ENCODE measurements at regions not wholly inside any gene's neighbourhood (a gene's known extent, or its start where the extent isn't known, plus 50 kb on each side); places are given as distances from the start of the nearest gene placed in this dataset.

GRCh38 chr1:193322211-193322610 lies 135.8 kb upstream of the B3GALT2 start:
- Histone ChIP-seq H3K4me3 (no peak overlapping the region), H3K27ac (no peak overlapping the region), H3K27me3 (replicated peaks; ENCODE audit: insufficient read depth) (no peaks in the 10 kb centered on the region), H3K9me3 (no peaks in the 10 kb centered on the region), H3K36me3 (no peaks in the 10 kb centered on the region), H3K4me1 (ENCODE audit: control insufficient read depth in 1 of 2, low read depth in 2 of 2) (no peaks in the 10 kb centered on the region)
- ATAC-seq (ENCODE audit: insufficient number of reproducible peaks, low FRiP score, low read depth) (no peak), DNase-seq (ENCODE audit: low spot score) (no peak)
- TF ChIP-seq, protein P1, sequence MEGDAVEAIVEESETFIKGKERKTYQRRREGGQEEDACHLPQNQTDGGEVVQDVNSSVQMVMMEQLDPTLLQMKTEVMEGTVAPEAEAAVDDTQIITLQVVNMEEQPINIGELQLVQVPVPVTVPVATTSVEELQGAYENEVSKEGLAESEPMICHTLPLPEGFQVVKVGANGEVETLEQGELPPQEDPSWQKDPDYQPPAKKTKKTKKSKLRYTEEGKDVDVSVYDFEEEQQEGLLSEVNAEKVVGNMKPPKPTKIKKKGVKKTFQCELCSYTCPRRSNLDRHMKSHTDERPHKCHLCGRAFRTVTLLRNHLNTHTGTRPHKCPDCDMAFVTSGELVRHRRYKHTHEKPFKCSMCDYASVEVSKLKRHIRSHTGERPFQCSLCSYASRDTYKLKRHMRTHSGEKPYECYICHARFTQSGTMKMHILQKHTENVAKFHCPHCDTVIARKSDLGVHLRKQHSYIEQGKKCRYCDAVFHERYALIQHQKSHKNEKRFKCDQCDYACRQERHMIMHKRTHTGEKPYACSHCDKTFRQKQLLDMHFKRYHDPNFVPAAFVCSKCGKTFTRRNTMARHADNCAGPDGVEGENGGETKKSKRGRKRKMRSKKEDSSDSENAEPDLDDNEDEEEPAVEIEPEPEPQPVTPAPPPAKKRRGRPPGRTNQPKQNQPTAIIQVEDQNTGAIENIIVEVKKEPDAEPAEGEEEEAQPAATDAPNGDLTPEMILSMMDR (IDR thresholded peaks at IDR 0.05) = no peak

- H3K4me3 ChIP-seq = no peak overlapping the region
- DNase-seq (ENCODE audit: low spot score) = no peak
- no peak for ATAC-seq (ENCODE audit: insufficient number of reproducible peaks, low FRiP score, low read depth)
- TF ChIP-seq, protein P1 (IDR thresholded peaks at IDR 0.05) = no peak
- no peaks in the 10 kb centered on the region for H3K36me3 ChIP-seq
- no peak overlapping the region for H3K27ac ChIP-seq
- H3K9me3 ChIP-seq = no peaks in the 10 kb centered on the region
- no peaks in the 10 kb centered on the region for H3K27me3 ChIP-seq (replicated peaks; ENCODE audit: insufficient read depth)
- no peaks in the 10 kb centered on the region for H3K4me1 ChIP-seq (ENCODE audit: control insufficient read depth in 1 of 2, low read depth in 2 of 2)
Measured at GRCh38 chr1:193321242-193321840, 134.9 kb upstream of the B3GALT2 start.

DNA sequence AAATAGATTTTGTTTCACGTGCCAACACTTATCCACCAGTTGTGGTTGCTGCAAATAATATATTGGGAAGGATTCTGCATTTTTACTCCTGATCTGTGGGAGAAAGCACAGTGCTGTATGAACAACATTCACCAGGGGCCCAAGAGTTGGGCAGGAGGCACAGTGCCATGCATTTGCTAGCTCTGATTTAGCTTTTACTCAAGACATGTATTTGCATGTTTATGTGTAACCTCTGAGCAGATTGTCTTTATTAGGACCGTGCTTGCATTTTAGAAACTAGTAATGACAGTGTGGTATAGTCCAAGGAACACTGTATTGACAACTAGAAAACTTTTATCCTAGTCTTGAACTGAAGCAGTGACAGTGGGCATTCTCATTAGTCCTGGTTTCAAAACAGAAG lies 133.9 kb upstream of the B3GALT2 start:
- Histone ChIP-seq H3K4me1 (ENCODE audit: control insufficient read depth in 1 of 2, low read depth in 2 of 2) (no peaks in the 10 kb centered on the region), H3K9me3 (no peaks in the 10 kb centered on the region), H3K36me3 (no peaks in the 10 kb centered on the region), H3K27me3 (replicated peaks; ENCODE audit: insufficient read depth) (no peaks in the 10 kb centered on the region), H3K4me3 (no peak overlapping the region), H3K27ac (no peak overlapping the region)
- no peak for DNase-seq (ENCODE audit: low spot score)
- ATAC-seq (ENCODE audit: insufficient number of reproducible peaks, low FRiP score, low read depth) = no peak
- TF ChIP-seq, protein P1 (IDR thresholded peaks at IDR 0.05) = no peak

- no peak overlapping the region for H3K4me3 ChIP-seq
- no peak for ATAC-seq (ENCODE audit: insufficient number of reproducible peaks, low FRiP score, low read depth)
- TF ChIP-seq, protein P1 (IDR thresholded peaks at IDR 0.05) = no peak
Measured at GRCh38 chr1:193318347-193318746, 131.9 kb upstream of the B3GALT2 start.

GRCh38 chr1:193313354-193314140 lies 127.1 kb upstream of the B3GALT2 start:
- Histone ChIP-seq H3K4me3 (no peak overlapping the region), H3K27ac (no peak overlapping the region), H3K4me1 (ENCODE audit: control insufficient read depth in 1 of 2, low read depth in 2 of 2) (no peaks in the 10 kb centered on the region), H3K36me3 (no peaks in the 10 kb centered on the region), H3K27me3 (replicated peaks; ENCODE audit: insufficient read depth) (no peaks in the 10 kb centered on the region), H3K9me3 (no peaks in the 10 kb centered on the region)
- no peak for ATAC-seq (ENCODE audit: insufficient number of reproducible peaks, low FRiP score, low read depth)
- DNase-seq (ENCODE audit: low spot score) = no peak
- TF ChIP-seq, protein P1 (IDR thresholded peaks at IDR 0.05) = no peak

More at GRCh38 chr1:193318347-193318746, 131.9 kb upstream of the B3GALT2 start:
- no peaks in the 10 kb centered on the region for H3K36me3 ChIP-seq
- no peak for DNase-seq (ENCODE audit: low spot score)
- no peaks in the 10 kb centered on the region for H3K4me1 ChIP-seq (ENCODE audit: control insufficient read depth in 1 of 2, low read depth in 2 of 2)
- H3K27me3 ChIP-seq (replicated peaks; ENCODE audit: insufficient read depth) = no peaks in the 10 kb centered on the region
- no peaks in the 10 kb centered on the region for H3K9me3 ChIP-seq
- no peak overlapping the region for H3K27ac ChIP-seq
